ENCODE measurements at regions not wholly inside any gene's neighbourhood (a gene's known extent, or its start where the extent isn't known, plus 50 kb on each side); places are given as distances from the start of the nearest gene placed in this dataset.

DNA sequence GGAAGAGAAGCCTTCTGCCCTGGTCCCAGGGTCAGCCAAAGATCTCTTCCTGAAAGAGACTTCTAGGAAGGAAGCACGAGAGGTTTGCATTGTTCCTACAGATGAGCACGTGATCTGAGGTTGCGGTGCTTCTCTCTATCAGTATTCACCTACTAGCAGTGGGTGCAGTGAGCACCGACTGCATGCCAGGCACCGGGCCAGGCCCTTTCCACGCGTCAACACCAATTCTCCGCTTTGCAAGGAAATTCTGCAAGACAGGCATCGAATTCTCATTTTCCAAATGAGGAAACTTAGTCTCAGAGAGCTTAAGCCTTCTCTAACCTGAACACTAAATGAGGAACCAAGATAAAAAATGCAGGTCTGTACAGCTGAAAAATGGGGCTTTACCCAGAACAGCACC is 151.5 kb upstream of the MYCN start:
- H3K27ac ChIP-seq, result no peak overlapping the region

DNA sequence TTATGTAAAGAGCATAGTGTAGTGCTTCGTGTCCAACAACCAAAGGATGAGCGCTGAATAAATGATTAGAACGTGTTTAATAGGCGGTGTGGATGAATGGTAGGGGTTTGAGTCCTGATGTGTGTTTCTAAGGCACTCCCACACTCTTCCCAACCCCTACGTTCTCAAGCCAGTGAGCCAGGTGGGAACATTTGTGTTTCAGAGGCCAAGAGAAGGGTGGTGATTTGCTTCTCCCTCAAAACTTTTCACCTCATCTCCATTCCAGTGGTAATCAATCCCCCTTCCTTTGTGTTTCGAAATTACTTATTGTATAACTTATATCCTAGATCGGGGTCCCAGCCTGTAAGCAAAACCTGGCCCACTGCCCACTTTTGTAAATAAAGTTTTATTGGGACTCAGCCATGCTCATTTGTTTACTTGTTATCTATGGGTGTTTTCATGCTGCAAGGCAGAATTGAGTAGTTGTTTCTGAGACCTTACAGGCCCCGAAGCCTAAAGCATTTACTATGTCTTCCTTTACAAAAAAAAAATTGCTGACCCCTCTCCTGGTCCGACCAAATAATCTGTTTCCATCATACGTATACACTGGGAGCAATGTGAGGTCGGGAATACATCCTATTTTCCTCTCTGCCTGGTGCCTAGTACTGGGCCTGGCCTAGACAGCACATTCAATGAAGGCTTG is 150.8 kb upstream of the MYCN start:
- no peak for TF ChIP-seq CTCF (IDR thresholded peaks at IDR 0.05)
- TF ChIP-seq ZFX (IDR thresholded peaks at IDR 0.05; ENCODE audit: borderline replicate concordance), result no peak
- H3K27ac ChIP-seq, result no peak overlapping the region

More for the DNA sequence above, 151.5 kb upstream of the MYCN start:
- no peak for TF ChIP-seq CTCF (IDR thresholded peaks at IDR 0.05)
- TF ChIP-seq ZFX (IDR thresholded peaks at IDR 0.05; ENCODE audit: borderline replicate concordance), result no peak

- H3K27ac ChIP-seq, result no peak overlapping the region
- no peak for TF ChIP-seq CTCF (IDR thresholded peaks at IDR 0.05)
- TF ChIP-seq ZFX (IDR thresholded peaks at IDR 0.05; ENCODE audit: borderline replicate concordance), result no peak
Observed at GRCh38 chr2:15790326-15790725, 150.0 kb upstream of the MYCN start.

- TF ChIP-seq ZFX (IDR thresholded peaks at IDR 0.05; ENCODE audit: borderline replicate concordance) (no peak), CTCF (IDR thresholded peaks at IDR 0.05) (no peak)
- no peak overlapping the region for H3K27ac ChIP-seq
Observed at GRCh38 chr2:15790838-15791237, 149.5 kb upstream of the MYCN start.

- H3K27ac ChIP-seq, result no peak overlapping the region
- TF ChIP-seq CTCF (IDR thresholded peaks at IDR 0.05) (no peak), ZFX (IDR thresholded peaks at IDR 0.05; ENCODE audit: borderline replicate concordance) (no peak)
Observed at GRCh38 chr2:15791294-15791693, 149.1 kb upstream of the MYCN start.

DNA sequence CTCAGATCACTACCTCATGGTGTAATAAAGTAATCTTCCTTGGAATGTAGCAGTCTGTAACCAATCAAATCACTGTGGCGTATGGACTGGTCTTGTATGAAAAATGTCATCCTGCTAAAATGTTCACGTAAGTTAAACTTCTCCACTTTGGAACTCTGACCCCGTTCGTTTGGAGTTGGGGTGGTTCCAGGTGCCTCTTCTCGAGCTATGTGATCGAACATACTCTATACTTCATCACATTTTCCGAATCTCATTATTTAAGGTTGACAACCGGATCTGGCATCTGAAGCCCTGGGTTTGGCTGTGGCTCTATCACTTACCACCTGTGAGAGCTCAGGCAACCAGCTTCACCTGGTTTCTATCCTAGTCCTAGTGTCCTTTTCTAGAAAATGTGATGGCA is 148.0 kb upstream of the MYCN start:
- TF ChIP-seq ZFX (IDR thresholded peaks at IDR 0.05; ENCODE audit: borderline replicate concordance), result no peak
- no peak for TF ChIP-seq CTCF (IDR thresholded peaks at IDR 0.05)
- no peak overlapping the region for H3K27ac ChIP-seq

GRCh38 chr2:15793078-15793913 is 147.1 kb upstream of the MYCN start:
- TF ChIP-seq ZFX (IDR thresholded peaks at IDR 0.05; ENCODE audit: borderline replicate concordance) (no peak), CTCF (IDR thresholded peaks at IDR 0.05) (no peak)
- H3K27ac ChIP-seq, result no peak overlapping the region

All from 22Rv1 (cell line).